ENCODE measurements at regions not wholly inside any gene's neighbourhood (a gene's known extent, or its start where the extent isn't known, plus 50 kb on each side); places are given as distances from the start of the nearest gene placed in this dataset.

GRCh38 chr3:6282918-6283317 is 578.0 kb upstream of the GRM7 start:
- no peak for ATAC-seq
- WGBS (ENCODE audit: missing lambda C conversion rate) = 2% methylated on average over 4 of the region's 4 CpGs
- Histone ChIP-seq H3K27ac (no peak overlapping the region), H3K4me1 (no peaks in the 10 kb centered on the region), H3K4me2 (no peak overlapping the region), H3K9me3 (no peaks in the 10 kb centered on the region), H3K4me3 (no peak overlapping the region)
- no peak for FAIRE-seq
- TF ChIP-seq RAD21 (conservative IDR thresholded peaks at IDR 0.05 in 1 of 2, IDR thresholded peaks at IDR 0.05 in 1 of 2) = no peak
- no peak for TF ChIP-seq CEBPB (IDR thresholded peaks at IDR 0.05)
- POLR2A ChIA-PET = no interaction called here
- CTCF ChIA-PET = no interaction called here
- no peak for DNase-seq (ENCODE audit: low read depth in 1 of 2, low spot score in 1 of 2)

GRCh38 chr3:6287088-6287875 is 573.6 kb upstream of the GRM7 start:
- TF ChIP-seq SMC3 (IDR thresholded peaks at IDR 0.05) (no peak), FOXS1 (CRISPR knock-in tag; IDR thresholded peaks at IDR 0.05) (no peak), RCOR1 (IDR thresholded peaks at IDR 0.05; ENCODE audit: low read depth, low read length) (no peak), USF2 (IDR thresholded peaks at IDR 0.05) (no peak), JUN (IDR thresholded peaks at IDR 0.05) (no peak), HOXB13 (CRISPR knock-in tag; IDR thresholded peaks at IDR 0.05; ENCODE audit: low read depth) (no peak), JUNB (IDR thresholded peaks at IDR 0.05) (no peak), NR3C1 (IDR thresholded peaks at IDR 0.05) (no peak), EP300 (IDR thresholded peaks at IDR 0.05) (no peak), RAD21 (conservative IDR thresholded peaks at IDR 0.05 in 1 of 2, IDR thresholded peaks at IDR 0.05 in 1 of 2) (no peak), HOXB5 (CRISPR knock-in tag; IDR thresholded peaks at IDR 0.05) (no peak), TP53 (CRISPR knock-in tag; IDR thresholded peaks at IDR 0.05) (no peak)
- Histone ChIP-seq H3K27ac (no peak overlapping the region), H3K4me3 (no peak overlapping the region), H3K4me1 (no peaks in the 10 kb centered on the region), H3K4me2 (no peak overlapping the region), H3K9me3 (no peaks in the 10 kb centered on the region)
- FAIRE-seq (no peak), DNase-seq (ENCODE audit: low read depth in 1 of 2, low spot score in 1 of 2) (no peak), ATAC-seq (no peak)
- ChIA-PET POLR2A (no interaction called here), CTCF (no interaction called here)
- WGBS (ENCODE audit: missing lambda C conversion rate) = 23% methylated on average over 5 of the region's 5 CpGs

DNA sequence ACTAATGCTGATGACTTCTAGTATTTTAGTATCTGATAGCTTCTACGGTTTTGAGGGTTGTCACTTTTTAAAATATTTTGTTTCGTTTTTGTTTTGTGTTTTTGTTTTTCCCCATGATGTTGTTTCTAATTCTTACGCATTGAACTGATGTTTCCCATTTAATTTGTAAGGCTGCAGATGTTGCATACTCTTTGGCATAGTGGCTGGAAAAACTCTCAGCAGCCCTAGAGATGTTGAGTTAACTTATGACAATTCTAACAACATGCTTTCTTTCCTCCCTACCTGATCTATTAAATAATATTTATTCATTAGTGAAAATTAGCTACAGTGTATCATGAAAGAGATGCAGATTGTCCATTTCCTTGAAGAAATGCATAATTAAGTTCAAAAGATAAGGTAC is 559.3 kb upstream of the GRM7 start:
- WGBS (ENCODE audit: missing lambda C conversion rate) = 27% methylated on average over 3 of the region's 3 CpGs
- POLR2A ChIA-PET = no interaction called here

DNA sequence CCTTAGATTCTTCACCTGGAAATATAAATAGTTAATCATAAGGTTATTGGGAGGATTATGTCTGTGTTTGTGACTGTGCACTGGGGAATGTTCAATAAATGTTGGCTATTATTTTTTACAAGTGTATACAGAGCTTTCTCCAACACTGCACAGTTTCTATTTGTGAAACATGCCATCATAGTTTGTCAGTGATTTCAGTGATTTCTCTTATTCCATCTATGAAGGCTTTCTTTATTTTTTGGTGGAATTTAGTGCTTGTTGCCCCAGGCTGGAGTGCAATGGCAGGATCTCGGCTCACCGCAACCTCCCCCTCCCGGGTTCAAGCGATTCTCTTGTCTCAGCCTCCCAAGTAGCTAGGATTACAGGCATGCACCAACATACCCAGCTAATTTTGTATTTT is 545.0 kb upstream of the GRM7 start:
- WGBS (ENCODE audit: missing lambda C conversion rate) = 13% methylated on average over 4 of the region's 4 CpGs
- DNase-seq (ENCODE audit: low read depth in 1 of 2, low spot score in 1 of 2) = no peak
- CTCF ChIA-PET = no interaction called here
- FAIRE-seq = no peak
- TF ChIP-seq, protein P1, sequence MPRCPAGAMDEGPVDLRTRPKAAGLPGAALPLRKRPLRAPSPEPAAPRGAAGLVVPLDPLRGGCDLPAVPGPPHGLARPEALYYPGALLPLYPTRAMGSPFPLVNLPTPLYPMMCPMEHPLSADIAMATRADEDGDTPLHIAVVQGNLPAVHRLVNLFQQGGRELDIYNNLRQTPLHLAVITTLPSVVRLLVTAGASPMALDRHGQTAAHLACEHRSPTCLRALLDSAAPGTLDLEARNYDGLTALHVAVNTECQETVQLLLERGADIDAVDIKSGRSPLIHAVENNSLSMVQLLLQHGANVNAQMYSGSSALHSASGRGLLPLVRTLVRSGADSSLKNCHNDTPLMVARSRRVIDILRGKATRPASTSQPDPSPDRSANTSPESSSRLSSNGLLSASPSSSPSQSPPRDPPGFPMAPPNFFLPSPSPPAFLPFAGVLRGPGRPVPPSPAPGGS (IDR thresholded peaks at IDR 0.05) = no peak
- no peak for TF ChIP-seq ZNF302 (CRISPR knock-in tag; IDR thresholded peaks at IDR 0.05)
- TF ChIP-seq RCOR1 (IDR thresholded peaks at IDR 0.05; ENCODE audit: low read depth, low read length) = no peak
- POLR2A ChIA-PET = no interaction called here
- H3K4me1 ChIP-seq = no peaks in the 10 kb centered on the region
- H3K4me2 ChIP-seq = no peak overlapping the region
- no peak overlapping the region for H3K4me3 ChIP-seq
- ATAC-seq = no peak
- H3K9me3 ChIP-seq = no peaks in the 10 kb centered on the region
- no peak overlapping the region for H3K27ac ChIP-seq

More for the DNA sequence above, 559.3 kb upstream of the GRM7 start:
- Histone ChIP-seq H3K4me3 (no peak overlapping the region), H3K4me2 (no peak overlapping the region), H3K27ac (no peak overlapping the region), H3K4me1 (no peaks in the 10 kb centered on the region), H3K9me3 (no peaks in the 10 kb centered on the region)
- CTCF ChIA-PET = no interaction called here
- no peak for DNase-seq (ENCODE audit: low read depth in 1 of 2, low spot score in 1 of 2)
- TF ChIP-seq NR3C1 (IDR thresholded peaks at IDR 0.05) = no peak
- no peak for TF ChIP-seq MAZ (IDR thresholded peaks at IDR 0.05; ENCODE audit: borderline replicate concordance, low read depth, low read length)
- no peak for TF ChIP-seq MYC (IDR thresholded peaks at IDR 0.05; ENCODE audit: borderline replicate concordance, low read length)
- no peak for FAIRE-seq
- ATAC-seq = no peak

All from A549 (cell line).